ENCODE measurements at regions not wholly inside any gene's neighbourhood (a gene's known extent, or its start where the extent isn't known, plus 50 kb on each side); places are given as distances from the start of the nearest gene placed in this dataset.
"Not testable (repeated sequence)": the region's sequence is repeated elsewhere in the genome, so short reads cannot be mapped to it uniquely, and the experiment has no call there.

GRCh38 chr12:39671898-39672875 is 52.6 kb upstream of the ABCD2 start:
- no peak for DNase-seq (ENCODE audit: low read depth)
- TF ChIP-seq CTCF (IDR thresholded peaks at IDR 0.05; ENCODE audit: control insufficient read depth, extremely low read depth, insufficient read depth): no peak
- H3K4me3 ChIP-seq (ENCODE audit: low read depth, low read length): no peak overlapping the region

- H3K4me3 ChIP-seq (ENCODE audit: low read depth, low read length); DNase-seq (ENCODE audit: low read depth): not testable (repeated sequence)
Measured at GRCh38 chr12:39669539-39669938, 49.9 kb upstream of the ABCD2 start.

Data from LNCaP clone FGC (cell line).